ENCODE measurements at regions not wholly inside any gene's neighbourhood (a gene's known extent, or its start where the extent isn't known, plus 50 kb on each side); places are given as distances from the start of the nearest gene placed in this dataset.
"Not testable (repeated sequence)": the region's sequence is repeated elsewhere in the genome, so short reads cannot be mapped to it uniquely, and the experiment has no call there.

- CTCF ChIA-PET = interaction anchor here (0.6 kb wide), 2 partner anchors 70 to 1551 kb away, joined by 4 to 5 read pairs; no protein-coding TSS in a partner anchor
- no peaks in the 10 kb centered on the region for H3K9me3 Mint-ChIP-seq
- peaks cover 32% of the 10 kb centered on the region for H3K27me3 Mint-ChIP-seq
- no peaks in the 10 kb centered on the region for H3K36me3 Mint-ChIP-seq (ENCODE audit: low read depth)
- POLR2A ChIA-PET = no interaction called here
- no peak for DNase-seq
- no peaks in the 10 kb centered on the region for H3K4me1 Mint-ChIP-seq
- H3K4me3 Mint-ChIP-seq = no peak overlapping the region
- no peak overlapping the region for H3K27ac Mint-ChIP-seq
These were observed 58.0 kb upstream of the EFCAB3 start for GRCh38 chr17:62322313-62322712.

- Mint-ChIP-seq H3K4me3 (no peak overlapping the region), H3K9me3 (no peaks in the 10 kb centered on the region), H3K27me3 (peaks cover 37% of the 10 kb centered on the region), H3K27ac (no peak overlapping the region), H3K36me3 (ENCODE audit: low read depth) (no peaks in the 10 kb centered on the region), H3K4me1 (no peaks in the 10 kb centered on the region)
- no peak for DNase-seq
- POLR2A ChIA-PET = no interaction called here
- CTCF ChIA-PET = no interaction called here
These were observed 58.9 kb upstream of the EFCAB3 start for GRCh38 chr17:62321451-62321850.

DNA sequence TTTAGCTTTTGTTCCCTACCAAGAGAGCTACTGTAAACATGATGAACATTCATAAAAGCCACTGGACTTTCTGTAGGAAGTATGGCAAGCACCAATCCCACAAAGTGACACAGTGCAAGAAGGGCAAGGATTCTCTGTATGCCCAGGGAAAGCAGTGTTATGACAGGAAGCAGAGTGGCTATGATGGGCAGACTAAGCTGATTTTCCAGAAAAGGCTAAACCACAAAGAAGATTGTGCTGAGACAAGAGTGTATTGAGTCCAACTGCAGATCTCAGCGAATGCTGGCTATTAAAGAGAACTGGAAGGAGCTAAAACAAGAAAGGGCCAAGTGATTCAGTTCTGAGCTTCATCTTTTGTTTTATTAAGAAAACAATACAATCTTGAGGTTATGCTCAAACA is 60.5 kb upstream of the EFCAB3 start:
- Mint-ChIP-seq H3K36me3 (ENCODE audit: low read depth) (no peaks in the 10 kb centered on the region), H3K9me3 (no peaks in the 10 kb centered on the region), H3K4me3 (no peak overlapping the region), H3K4me1 (no peaks in the 10 kb centered on the region), H3K27ac (no peak overlapping the region), H3K27me3 (peaks cover 39% of the 10 kb centered on the region)
- ChIA-PET CTCF (interaction anchor here (1.4 kb wide), 1 partner anchor 11 kb away, joined by 3 read pairs; no protein-coding TSS in a partner anchor), POLR2A (no interaction called here)
- no peak for DNase-seq

DNA sequence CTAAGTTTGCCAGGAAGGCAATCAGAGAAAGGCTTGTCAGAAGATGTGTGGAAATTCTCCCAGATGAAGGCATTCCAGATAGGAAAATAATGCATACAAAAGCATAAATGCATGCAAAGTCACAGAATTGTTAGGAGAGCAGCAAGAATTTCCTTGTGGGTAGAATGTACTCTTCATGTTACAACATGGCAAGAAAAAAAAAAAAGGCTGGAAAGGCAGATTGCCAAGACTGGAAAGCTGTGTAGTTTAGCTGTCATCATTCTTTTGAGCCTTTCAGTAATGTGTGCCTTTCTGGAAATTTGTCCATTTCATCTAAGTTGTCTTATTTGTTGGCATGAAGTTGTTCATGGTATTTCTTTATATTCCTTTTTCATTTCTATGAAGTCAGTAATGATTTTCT is 71.0 kb upstream of the EFCAB3 start:
- Mint-ChIP-seq H3K27ac (no peak overlapping the region), H3K27me3 (peaks cover 51% of the 10 kb centered on the region), H3K36me3 (ENCODE audit: low read depth) (no peaks in the 10 kb centered on the region), H3K9me3 (no peaks in the 10 kb centered on the region), H3K4me3 (no peak overlapping the region), H3K4me1 (no peaks in the 10 kb centered on the region)
- no peak for DNase-seq
- CTCF ChIA-PET = interaction anchor here (0.6 to 0.9 kb wide), 2 partner anchors 10 to 698 kb away, joined by 3 to 4 read pairs; no protein-coding TSS in a partner anchor
- POLR2A ChIA-PET = no interaction called here

GRCh38 chr17:62307196-62307595 is 73.2 kb upstream of the EFCAB3 start:
- no peak overlapping the region for H3K4me3 Mint-ChIP-seq
- H3K27me3 Mint-ChIP-seq = peaks cover 53% of the 10 kb centered on the region
- no peak for DNase-seq
- ChIA-PET CTCF (no interaction called here), POLR2A (no interaction called here)
- H3K27ac Mint-ChIP-seq = no peak overlapping the region
- H3K36me3 Mint-ChIP-seq (ENCODE audit: low read depth) = no peaks in the 10 kb centered on the region
- no peaks in the 10 kb centered on the region for H3K9me3 Mint-ChIP-seq
- H3K4me1 Mint-ChIP-seq = no peaks in the 10 kb centered on the region

DNA sequence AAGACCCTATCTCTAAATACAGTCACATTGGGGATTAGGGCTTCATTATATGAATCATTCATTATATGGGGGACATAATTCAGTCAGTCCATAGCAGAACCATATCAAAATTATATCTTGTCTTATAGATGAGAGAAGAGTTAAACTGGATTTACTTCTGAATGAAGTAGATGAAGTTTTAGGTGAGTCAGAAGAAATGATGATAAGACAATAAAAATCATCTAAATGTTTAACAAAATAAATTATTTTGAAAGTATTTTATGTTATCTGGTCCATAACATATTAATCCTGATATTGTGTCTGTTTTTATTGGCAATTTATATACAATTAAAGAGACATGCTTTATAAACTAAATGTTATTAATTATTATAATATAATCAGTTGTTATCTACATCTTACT is 76.9 kb upstream of the EFCAB3 start:
- POLR2A ChIA-PET = no interaction called here
- Mint-ChIP-seq H3K4me3 (no peak overlapping the region), H3K27ac (no peak overlapping the region), H3K4me1 (no peaks in the 10 kb centered on the region), H3K9me3 (peaks cover 5% of the 10 kb centered on the region), H3K27me3 (peaks cover 49% of the 10 kb centered on the region), H3K36me3 (ENCODE audit: low read depth) (no peaks in the 10 kb centered on the region)
- CTCF ChIA-PET = no interaction called here
- DNase-seq = no peak

DNA sequence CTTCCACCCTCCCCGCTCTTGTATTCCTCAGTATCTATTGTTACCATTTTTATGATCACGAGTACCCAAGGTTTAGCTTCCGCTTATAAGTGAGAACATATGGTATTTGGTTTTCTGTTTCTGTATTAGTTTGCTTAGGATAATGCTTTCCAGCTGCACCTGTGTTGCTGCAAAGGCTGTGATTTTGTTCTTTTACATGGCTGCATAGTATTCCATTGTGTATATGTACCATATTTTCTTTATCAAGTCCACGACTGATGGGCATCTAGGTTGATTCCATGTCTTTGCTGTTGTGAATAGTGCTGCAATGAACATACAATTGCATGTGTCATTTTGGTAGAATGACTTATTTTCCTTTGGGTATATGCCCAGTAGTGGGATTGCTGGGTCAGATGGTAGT is 79.7 kb upstream of the EFCAB3 start:
- ChIA-PET CTCF (no interaction called here), POLR2A (no interaction called here)
- no peak for DNase-seq
- Mint-ChIP-seq H3K9me3 (peaks cover 5% of the 10 kb centered on the region), H3K4me1 (no peaks in the 10 kb centered on the region), H3K27me3 (peaks cover 24% of the 10 kb centered on the region), H3K27ac (no peak overlapping the region), H3K36me3 (ENCODE audit: low read depth) (no peaks in the 10 kb centered on the region), H3K4me3 (no peak overlapping the region)

DNA sequence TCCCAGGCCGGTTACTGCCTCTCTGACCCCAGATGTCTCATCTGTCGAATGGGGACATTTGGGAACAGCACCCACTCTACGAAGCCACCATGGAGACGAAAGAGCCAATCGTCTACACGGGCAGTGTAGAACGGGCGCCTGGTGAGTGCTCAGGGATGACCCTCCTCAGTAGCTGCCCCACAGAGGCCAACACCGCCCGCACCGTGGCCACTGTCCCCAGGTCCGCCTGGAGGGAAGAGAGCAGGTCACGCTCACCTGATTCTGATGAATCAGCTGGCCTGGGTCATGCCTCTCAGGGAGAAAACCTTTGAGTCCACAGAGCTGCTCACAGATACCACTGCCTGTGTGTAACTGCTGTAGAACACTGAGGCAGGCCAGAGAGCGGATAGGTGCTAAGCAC is 105.1 kb upstream of the EFCAB3 start:
- H3K9me3 Mint-ChIP-seq; H3K4me1 Mint-ChIP-seq; CTCF ChIA-PET; H3K27ac Mint-ChIP-seq; H3K27me3 Mint-ChIP-seq; H3K36me3 Mint-ChIP-seq (ENCODE audit: low read depth); DNase-seq; POLR2A ChIA-PET; H3K4me3 Mint-ChIP-seq: not testable (repeated sequence)

GRCh38 chr17:62268361-62268760 is 112.0 kb upstream of the EFCAB3 start:
- DNase-seq; H3K9me3 Mint-ChIP-seq; CTCF ChIA-PET; H3K4me3 Mint-ChIP-seq; H3K27ac Mint-ChIP-seq; POLR2A ChIA-PET; H3K4me1 Mint-ChIP-seq; H3K27me3 Mint-ChIP-seq; H3K36me3 Mint-ChIP-seq (ENCODE audit: low read depth): not testable (repeated sequence)

DNA sequence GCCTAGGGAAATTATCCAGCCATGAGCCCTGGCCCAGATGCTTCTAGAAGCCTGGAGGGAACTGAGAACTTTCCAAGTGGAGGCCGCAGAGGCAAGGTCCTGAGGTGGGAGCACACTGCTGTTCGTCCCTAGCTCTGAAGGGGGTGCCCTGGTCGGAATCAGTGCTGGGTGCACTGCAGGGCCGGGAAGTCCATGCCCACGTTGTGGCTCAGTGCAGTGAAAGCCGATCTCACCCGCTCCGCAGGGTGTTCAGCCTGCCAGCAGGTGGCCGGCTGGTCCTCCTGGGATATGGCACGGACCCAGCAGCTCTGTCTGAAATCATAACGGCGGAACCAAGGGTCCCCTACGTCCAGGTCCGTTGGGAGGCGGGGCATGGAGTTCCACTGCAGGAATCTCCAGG is 115.4 kb upstream of the EFCAB3 start:
- CTCF ChIA-PET; POLR2A ChIA-PET; H3K27me3 Mint-ChIP-seq; H3K36me3 Mint-ChIP-seq (ENCODE audit: low read depth); H3K4me3 Mint-ChIP-seq; DNase-seq; H3K4me1 Mint-ChIP-seq; H3K9me3 Mint-ChIP-seq; H3K27ac Mint-ChIP-seq: not testable (repeated sequence)

- H3K9me3 Mint-ChIP-seq; H3K36me3 Mint-ChIP-seq (ENCODE audit: low read depth); H3K27ac Mint-ChIP-seq; CTCF ChIA-PET; H3K27me3 Mint-ChIP-seq; H3K4me3 Mint-ChIP-seq; POLR2A ChIA-PET; DNase-seq; H3K4me1 Mint-ChIP-seq: not testable (repeated sequence)
These were observed 124.6 kb upstream of the EFCAB3 start for GRCh38 chr17:62255791-62256190.

DNA sequence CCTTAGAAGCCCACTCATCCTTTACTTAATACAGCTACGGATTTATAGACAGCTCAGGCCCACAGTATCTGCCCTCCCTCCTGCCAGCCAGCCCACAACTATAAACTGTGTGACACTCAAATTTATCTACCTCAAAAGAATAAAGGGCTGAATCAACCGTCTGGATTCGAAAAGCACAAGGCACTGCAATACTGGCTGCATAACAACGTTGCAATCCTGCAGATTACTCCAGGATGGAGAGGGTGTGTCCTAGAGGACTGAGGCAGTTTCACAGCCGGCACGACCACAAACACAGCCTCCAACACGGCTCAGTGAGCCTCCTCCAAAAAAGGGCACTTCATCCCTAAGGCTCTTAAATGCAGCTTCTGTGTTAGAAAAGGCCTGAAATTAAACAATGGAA is 138.3 kb upstream of the EFCAB3 start:
- H3K27ac Mint-ChIP-seq = not testable (repeated sequence)

GRCh38 chr17:62239569-62239968 is 140.8 kb upstream of the EFCAB3 start:
- not testable (repeated sequence) for H3K4me3 Mint-ChIP-seq, H3K27ac Mint-ChIP-seq

More for the DNA sequence above, 138.3 kb upstream of the EFCAB3 start:
- H3K4me1 Mint-ChIP-seq; POLR2A ChIA-PET; H3K9me3 Mint-ChIP-seq; DNase-seq; H3K36me3 Mint-ChIP-seq (ENCODE audit: low read depth); CTCF ChIA-PET; H3K4me3 Mint-ChIP-seq: not testable (repeated sequence)
- peaks cover 15% of the 10 kb centered on the region for H3K27me3 Mint-ChIP-seq

GRCh38 chr17:62238551-62239338 is 141.6 kb upstream of the EFCAB3 start:
- POLR2A ChIA-PET = interaction anchor here (0.6 kb wide), 1 partner anchor 75 kb away, joined by 3 read pairs; no protein-coding TSS in a partner anchor
- CTCF ChIA-PET; H3K4me3 Mint-ChIP-seq; H3K27ac Mint-ChIP-seq; DNase-seq; H3K36me3 Mint-ChIP-seq (ENCODE audit: low read depth); H3K4me1 Mint-ChIP-seq; H3K9me3 Mint-ChIP-seq: not testable (repeated sequence)
- peaks cover 15% of the 10 kb centered on the region for H3K27me3 Mint-ChIP-seq

More at GRCh38 chr17:62239569-62239968, 140.8 kb upstream of the EFCAB3 start:
- CTCF ChIA-PET; H3K36me3 Mint-ChIP-seq (ENCODE audit: low read depth); DNase-seq; POLR2A ChIA-PET; H3K9me3 Mint-ChIP-seq; H3K4me1 Mint-ChIP-seq: not testable (repeated sequence)
- peaks cover 15% of the 10 kb centered on the region for H3K27me3 Mint-ChIP-seq

Data from activated CD4-positive, alpha-beta T cell treated with anti-CD3 and anti-CD28 coated beads, Interleukin-2, amount 10 ng/mL, durations not matched to agents 7 days and 5 days (primary cell).